Fibroblast of mammary gland (primary cell): ENCODE measurements at regions not wholly inside any gene's neighbourhood (a gene's known extent, or its start where the extent isn't known, plus 50 kb on each side); places are given as distances from the start of the nearest gene placed in this dataset.

Experiments used
- DNase-seq: peaks from one replicate; pipeline ENCODE4 v3.0.0-alpha.2; 2010; ENCODE audit warnings: low read depth
- H3K4me3 ChIP-seq: 2 replicates; pipeline ENCODE4 v1.5.1; 2011; ENCODE audit warnings: low read depth, mild to moderate bottlenecking, low read length, moderate library complexity; ENCODE audit not compliant: control insufficient read depth
- TF ChIP-seq, protein P1 (sequence below): conservative IDR thresholded peaks from 2 replicates; pipeline ENCODE4 v1.5.1; 2011; ENCODE audit warnings: low read depth, low read length, inconsistent platforms; ENCODE audit not compliant: control insufficient read depth, insufficient read depth

- no peak overlapping the region for H3K4me3 ChIP-seq
- TF ChIP-seq, protein P1, sequence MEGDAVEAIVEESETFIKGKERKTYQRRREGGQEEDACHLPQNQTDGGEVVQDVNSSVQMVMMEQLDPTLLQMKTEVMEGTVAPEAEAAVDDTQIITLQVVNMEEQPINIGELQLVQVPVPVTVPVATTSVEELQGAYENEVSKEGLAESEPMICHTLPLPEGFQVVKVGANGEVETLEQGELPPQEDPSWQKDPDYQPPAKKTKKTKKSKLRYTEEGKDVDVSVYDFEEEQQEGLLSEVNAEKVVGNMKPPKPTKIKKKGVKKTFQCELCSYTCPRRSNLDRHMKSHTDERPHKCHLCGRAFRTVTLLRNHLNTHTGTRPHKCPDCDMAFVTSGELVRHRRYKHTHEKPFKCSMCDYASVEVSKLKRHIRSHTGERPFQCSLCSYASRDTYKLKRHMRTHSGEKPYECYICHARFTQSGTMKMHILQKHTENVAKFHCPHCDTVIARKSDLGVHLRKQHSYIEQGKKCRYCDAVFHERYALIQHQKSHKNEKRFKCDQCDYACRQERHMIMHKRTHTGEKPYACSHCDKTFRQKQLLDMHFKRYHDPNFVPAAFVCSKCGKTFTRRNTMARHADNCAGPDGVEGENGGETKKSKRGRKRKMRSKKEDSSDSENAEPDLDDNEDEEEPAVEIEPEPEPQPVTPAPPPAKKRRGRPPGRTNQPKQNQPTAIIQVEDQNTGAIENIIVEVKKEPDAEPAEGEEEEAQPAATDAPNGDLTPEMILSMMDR: no peak
- DNase-seq: no peak
Measured at GRCh38 chr1:67965995-67966665, 84.3 kb downstream of the DIRAS3 start.

DNA sequence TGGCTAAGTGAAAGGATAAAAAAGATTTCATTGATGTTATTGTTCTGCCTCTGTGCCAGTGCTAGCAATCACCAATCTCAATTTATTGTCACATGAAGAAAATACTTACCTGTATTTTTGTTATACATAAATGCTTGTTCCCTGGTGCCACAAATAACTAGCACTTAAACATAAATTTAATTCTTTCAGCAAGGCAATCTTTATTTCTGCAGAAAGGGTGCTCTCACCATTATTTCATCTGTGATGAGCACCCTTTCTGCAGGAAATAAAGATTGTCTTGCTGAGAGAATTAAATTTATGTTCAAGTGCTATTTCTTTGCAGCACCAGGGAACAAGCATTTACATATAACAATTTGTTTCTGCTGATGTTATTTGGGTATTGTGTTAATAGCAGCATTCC, 87.2 kb downstream of the DIRAS3 start:
- H3K4me3 ChIP-seq: no peak overlapping the region
- TF ChIP-seq, protein P1: no peak
- DNase-seq: no peak

DNA sequence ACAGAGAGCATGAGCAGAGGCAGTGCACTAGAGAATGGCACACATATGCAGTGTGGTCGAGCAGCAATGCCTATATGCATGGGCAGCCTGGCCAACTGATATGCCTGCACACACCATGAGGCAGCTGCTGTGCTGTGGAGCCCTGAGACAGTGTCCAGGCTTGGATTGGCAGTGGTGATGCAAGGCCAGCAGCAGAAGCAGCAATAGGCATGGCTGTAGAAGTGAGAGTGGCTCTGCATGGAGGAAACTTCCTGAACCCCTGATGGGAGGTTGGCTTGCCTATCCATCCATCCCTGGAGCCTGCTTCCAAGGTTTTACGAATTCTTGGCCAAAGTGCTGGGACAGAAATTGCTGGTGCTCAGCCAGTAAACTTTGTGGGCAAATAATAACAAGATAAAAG, 89.7 kb downstream of the DIRAS3 start:
- TF ChIP-seq, protein P1: no peak
- H3K4me3 ChIP-seq: no peak overlapping the region
- no peak for DNase-seq

GRCh38 chr1:67958472-67958871, 92.0 kb downstream of the DIRAS3 start:
- DNase-seq: no peak
- TF ChIP-seq, protein P1: no peak
- no peak overlapping the region for H3K4me3 ChIP-seq

DNA sequence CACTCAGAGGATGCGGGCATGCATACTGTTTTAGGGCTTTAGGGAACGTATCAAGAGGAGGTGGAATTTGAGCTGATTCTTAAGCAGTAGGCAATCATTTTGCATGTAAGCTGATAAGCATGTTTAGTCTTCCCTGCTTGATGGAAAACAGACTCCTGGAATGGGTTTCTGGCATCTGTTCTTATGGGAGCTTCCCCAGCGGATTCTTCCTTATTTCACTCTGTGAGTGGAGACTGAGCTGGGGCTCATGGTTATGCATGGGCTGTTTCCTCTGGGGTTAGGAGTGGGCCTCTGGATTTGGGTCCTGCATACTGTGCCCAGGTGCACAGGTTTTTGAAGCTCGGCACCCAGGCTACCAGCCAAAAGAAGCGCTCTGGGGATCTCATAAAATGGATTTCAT, 93.4 kb downstream of the DIRAS3 start:
- peak; percentile 57 for DNase-seq
- TF ChIP-seq, protein P1: no peak
- no peak overlapping the region for H3K4me3 ChIP-seq

- TF ChIP-seq, protein P1: no peak
- no peak overlapping the region for H3K4me3 ChIP-seq
- no peak for DNase-seq
Measured at GRCh38 chr1:67956116-67956515, 94.3 kb downstream of the DIRAS3 start.

DNA sequence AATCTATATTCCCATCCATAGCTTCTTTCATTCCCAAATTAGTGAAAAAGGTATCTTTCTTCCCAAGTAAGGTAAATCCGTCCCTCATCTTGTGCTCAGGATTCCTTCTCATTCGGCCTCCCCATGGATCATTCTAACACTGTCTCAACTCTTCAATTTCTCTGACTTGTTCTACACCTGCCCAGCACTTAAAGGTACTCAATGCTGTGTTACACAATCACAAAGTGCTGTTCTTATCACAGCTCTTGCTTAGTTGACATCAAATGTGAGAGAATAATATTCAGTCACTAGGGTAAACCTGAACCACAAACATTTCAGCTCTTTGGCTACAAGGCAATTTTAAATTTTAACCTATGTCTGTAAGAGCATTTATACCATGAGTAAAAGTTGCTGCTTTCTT, 94.8 kb downstream of the DIRAS3 start:
- DNase-seq: no peak
- TF ChIP-seq, protein P1: no peak

More for the DNA sequence above, 94.8 kb downstream of the DIRAS3 start:
- H3K4me3 ChIP-seq: no peak overlapping the region
